H1 (cell line): ENCODE measurements at regions not wholly inside any gene's neighbourhood (a gene's known extent, or its start where the extent isn't known, plus 50 kb on each side); places are given as distances from the start of the nearest gene placed in this dataset.

Source experiments
- BACH1 ChIP-seq: IDR thresholded peaks from 2 replicates; pipeline ENCODE4 v1.6.1; 2012; ENCODE audit warnings: low read length, improper control_type of control experiment
- EZH2 ChIP-seq: fragments of 200-600 bp; sonication (generic); IDR thresholded peaks from 2 replicates; pipeline ENCODE4 v1.7.1; 2012; ENCODE audit warnings: low read depth, mild to moderate bottlenecking, moderate library complexity, low read length, inconsistent platforms; ENCODE audit not compliant: severe bottlenecking
- RXRA ChIP-seq: IDR thresholded peaks from 2 replicates; pipeline ENCODE4 v1.6.1; 2011; ENCODE audit warnings: low read depth, mild to moderate bottlenecking, low read length, moderate library complexity; ENCODE audit not compliant: insufficient read depth
- SAP30 ChIP-seq: fragments of 300-600 bp; sonication (generic); IDR thresholded peaks from 2 replicates; pipeline ENCODE4 v1.7.1; 2012; ENCODE audit warnings: low read length, moderate library complexity, mild to moderate bottlenecking, inconsistent platforms; ENCODE audit not compliant: insufficient read depth, insufficient replicate concordance
- TAF7 ChIP-seq: optimal IDR thresholded peaks from 2 replicates; pipeline ENCODE3; 2011; ENCODE audit warnings: low read depth, mild to moderate bottlenecking, inconsistent platforms, low read length, moderate library complexity, borderline replicate concordance
- TF ChIP-seq, protein P1 (sequence below): fragments of 300-600 bp; sonication (generic); IDR thresholded peaks from 2 replicates; pipeline ENCODE4 v1.7.1; 2012; ENCODE audit warnings: low read length, moderate library complexity, mild to moderate bottlenecking, inconsistent platforms; ENCODE audit not compliant: insufficient replicate concordance

DNA sequence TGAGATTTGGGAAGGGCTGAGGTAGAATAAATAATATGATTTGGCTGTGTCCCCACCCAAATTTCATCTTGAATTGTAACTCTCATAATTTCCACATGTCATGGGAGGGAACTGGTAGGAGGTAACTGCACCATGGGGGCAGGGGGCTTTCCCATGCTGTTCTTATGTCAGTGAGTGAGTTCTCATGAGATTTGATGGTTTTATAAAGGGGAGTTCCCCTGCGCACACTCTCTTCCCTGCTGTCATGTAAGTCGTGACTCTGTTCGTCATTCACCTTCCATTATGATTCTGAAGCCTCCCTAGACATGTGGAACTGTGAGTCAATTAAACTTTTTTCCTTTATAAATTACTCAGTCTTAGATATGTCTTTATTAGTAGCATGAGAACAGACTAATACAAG, 115.5 kb upstream of the STARD4 start (continued):
- TF ChIP-seq, protein P1, sequence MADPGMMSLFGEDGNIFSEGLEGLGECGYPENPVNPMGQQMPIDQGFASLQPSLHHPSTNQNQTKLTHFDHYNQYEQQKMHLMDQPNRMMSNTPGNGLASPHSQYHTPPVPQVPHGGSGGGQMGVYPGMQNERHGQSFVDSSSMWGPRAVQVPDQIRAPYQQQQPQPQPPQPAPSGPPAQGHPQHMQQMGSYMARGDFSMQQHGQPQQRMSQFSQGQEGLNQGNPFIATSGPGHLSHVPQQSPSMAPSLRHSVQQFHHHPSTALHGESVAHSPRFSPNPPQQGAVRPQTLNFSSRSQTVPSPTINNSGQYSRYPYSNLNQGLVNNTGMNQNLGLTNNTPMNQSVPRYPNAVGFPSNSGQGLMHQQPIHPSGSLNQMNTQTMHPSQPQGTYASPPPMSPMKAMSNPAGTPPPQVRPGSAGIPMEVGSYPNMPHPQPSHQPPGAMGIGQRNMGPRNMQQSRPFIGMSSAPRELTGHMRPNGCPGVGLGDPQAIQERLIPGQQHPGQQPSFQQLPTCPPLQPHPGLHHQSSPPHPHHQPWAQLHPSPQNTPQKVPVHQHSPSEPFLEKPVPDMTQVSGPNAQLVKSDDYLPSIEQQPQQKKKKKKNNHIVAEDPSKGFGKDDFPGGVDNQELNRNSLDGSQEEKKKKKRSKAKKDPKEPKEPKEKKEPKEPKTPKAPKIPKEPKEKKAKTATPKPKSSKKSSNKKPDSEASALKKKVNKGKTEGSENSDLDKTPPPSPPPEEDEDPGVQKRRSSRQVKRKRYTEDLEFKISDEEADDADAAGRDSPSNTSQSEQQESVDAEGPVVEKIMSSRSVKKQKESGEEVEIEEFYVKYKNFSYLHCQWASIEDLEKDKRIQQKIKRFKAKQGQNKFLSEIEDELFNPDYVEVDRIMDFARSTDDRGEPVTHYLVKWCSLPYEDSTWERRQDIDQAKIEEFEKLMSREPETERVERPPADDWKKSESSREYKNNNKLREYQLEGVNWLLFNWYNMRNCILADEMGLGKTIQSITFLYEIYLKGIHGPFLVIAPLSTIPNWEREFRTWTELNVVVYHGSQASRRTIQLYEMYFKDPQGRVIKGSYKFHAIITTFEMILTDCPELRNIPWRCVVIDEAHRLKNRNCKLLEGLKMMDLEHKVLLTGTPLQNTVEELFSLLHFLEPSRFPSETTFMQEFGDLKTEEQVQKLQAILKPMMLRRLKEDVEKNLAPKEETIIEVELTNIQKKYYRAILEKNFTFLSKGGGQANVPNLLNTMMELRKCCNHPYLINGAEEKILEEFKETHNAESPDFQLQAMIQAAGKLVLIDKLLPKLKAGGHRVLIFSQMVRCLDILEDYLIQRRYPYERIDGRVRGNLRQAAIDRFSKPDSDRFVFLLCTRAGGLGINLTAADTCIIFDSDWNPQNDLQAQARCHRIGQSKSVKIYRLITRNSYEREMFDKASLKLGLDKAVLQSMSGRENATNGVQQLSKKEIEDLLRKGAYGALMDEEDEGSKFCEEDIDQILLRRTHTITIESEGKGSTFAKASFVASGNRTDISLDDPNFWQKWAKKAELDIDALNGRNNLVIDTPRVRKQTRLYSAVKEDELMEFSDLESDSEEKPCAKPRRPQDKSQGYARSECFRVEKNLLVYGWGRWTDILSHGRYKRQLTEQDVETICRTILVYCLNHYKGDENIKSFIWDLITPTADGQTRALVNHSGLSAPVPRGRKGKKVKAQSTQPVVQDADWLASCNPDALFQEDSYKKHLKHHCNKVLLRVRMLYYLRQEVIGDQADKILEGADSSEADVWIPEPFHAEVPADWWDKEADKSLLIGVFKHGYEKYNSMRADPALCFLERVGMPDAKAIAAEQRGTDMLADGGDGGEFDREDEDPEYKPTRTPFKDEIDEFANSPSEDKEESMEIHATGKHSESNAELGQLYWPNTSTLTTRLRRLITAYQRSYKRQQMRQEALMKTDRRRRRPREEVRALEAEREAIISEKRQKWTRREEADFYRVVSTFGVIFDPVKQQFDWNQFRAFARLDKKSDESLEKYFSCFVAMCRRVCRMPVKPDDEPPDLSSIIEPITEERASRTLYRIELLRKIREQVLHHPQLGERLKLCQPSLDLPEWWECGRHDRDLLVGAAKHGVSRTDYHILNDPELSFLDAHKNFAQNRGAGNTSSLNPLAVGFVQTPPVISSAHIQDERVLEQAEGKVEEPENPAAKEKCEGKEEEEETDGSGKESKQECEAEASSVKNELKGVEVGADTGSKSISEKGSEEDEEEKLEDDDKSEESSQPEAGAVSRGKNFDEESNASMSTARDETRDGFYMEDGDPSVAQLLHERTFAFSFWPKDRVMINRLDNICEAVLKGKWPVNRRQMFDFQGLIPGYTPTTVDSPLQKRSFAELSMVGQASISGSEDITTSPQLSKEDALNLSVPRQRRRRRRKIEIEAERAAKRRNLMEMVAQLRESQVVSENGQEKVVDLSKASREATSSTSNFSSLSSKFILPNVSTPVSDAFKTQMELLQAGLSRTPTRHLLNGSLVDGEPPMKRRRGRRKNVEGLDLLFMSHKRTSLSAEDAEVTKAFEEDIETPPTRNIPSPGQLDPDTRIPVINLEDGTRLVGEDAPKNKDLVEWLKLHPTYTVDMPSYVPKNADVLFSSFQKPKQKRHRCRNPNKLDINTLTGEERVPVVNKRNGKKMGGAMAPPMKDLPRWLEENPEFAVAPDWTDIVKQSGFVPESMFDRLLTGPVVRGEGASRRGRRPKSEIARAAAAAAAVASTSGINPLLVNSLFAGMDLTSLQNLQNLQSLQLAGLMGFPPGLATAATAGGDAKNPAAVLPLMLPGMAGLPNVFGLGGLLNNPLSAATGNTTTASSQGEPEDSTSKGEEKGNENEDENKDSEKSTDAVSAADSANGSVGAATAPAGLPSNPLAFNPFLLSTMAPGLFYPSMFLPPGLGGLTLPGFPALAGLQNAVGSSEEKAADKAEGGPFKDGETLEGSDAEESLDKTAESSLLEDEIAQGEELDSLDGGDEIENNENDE: no peak
- TF ChIP-seq BACH1 (no peak), SAP30 (no peak), RXRA (no peak), EZH2 (no peak), TAF7 (no peak)
